GM12878 (cell line): ENCODE measurements at regions not wholly inside any gene's neighbourhood (a gene's known extent, or its start where the extent isn't known, plus 50 kb on each side); places are given as distances from the start of the nearest gene placed in this dataset.
A peak's percentile ranks its signal among the peaks of the same experiment; 100 is the strongest.

ENCODE experiments used
- BACH1 ChIP-seq: fragments of 450-650 bp; IDR thresholded peaks from 2 replicates; pipeline ENCODE4 v1.6.1; 2017; ENCODE audit warnings: mild to moderate bottlenecking, borderline replicate concordance
- BRCA1 ChIP-seq: IDR thresholded peaks from 2 replicates; pipeline ENCODE4 v1.6.1; 2011; ENCODE audit warnings: low read depth, low read length, improper control_type of control experiment
- GATAD2B ChIP-seq: fragments of 450-650 bp; conservative IDR thresholded peaks from 2 replicates; pipeline ENCODE4 v1.6.1; 2017; ENCODE audit warnings: low read depth, mild to moderate bottlenecking, moderate library complexity
- HDAC2 ChIP-seq: fragments of 200-600 bp; sonication (generic); IDR thresholded peaks from 2 replicates; pipeline ENCODE4 v1.6.1; 2017
- HDAC6 ChIP-seq: fragments of 200-600 bp; sonication (generic); IDR thresholded peaks from one replicate; pipeline ENCODE4 v1.8.0; 2017; ENCODE audit warnings: antibody characterized with exemption; ENCODE audit not compliant: unreplicated experiment
- KLF5 ChIP-seq: fragments of 450-650 bp; IDR thresholded peaks from 2 replicates; pipeline ENCODE4 v1.6.1; 2014; ENCODE audit warnings: mild to moderate bottlenecking; ENCODE audit not compliant: partially characterized antibody
- MEF2B ChIP-seq: fragments of 450-650 bp; IDR thresholded peaks from 2 replicates; pipeline ENCODE4 v1.6.1; 2018; ENCODE audit warnings: mild to moderate bottlenecking, moderate library complexity; ENCODE audit not compliant: partially characterized antibody, poor library complexity, severe bottlenecking
- MTA2 ChIP-seq: fragments of 450-650 bp; IDR thresholded peaks from 2 replicates; pipeline ENCODE4 v1.6.1; 2016; ENCODE audit warnings: low read depth, mild to moderate bottlenecking, moderate library complexity
- MTA3 ChIP-seq: IDR thresholded peaks from 2 replicates; pipeline ENCODE4 v1.6.1; 2012; ENCODE audit warnings: low read length, inconsistent platforms, borderline replicate concordance
- MXI1 ChIP-seq: fragments of 150-350 bp; IDR thresholded peaks from 2 replicates; pipeline ENCODE4 v1.6.1; 2011; ENCODE audit warnings: low read depth, mild to moderate bottlenecking, inconsistent platforms, low read length, improper control_type of control experiment
- MYC ChIP-seq: IDR thresholded peaks from 2 replicates; pipeline ENCODE4 v1.6.1; 2011; ENCODE audit warnings: mild to moderate bottlenecking, low read length, moderate library complexity, inconsistent platforms; ENCODE audit not compliant: insufficient read depth, insufficient replicate concordance, insufficient read length, severe bottlenecking
- NFIC ChIP-seq: IDR thresholded peaks from 2 replicates; pipeline ENCODE4 v1.6.1; 2012; ENCODE audit warnings: low read depth, mild to moderate bottlenecking, inconsistent platforms, low read length, moderate library complexity
- NFYA ChIP-seq: IDR thresholded peaks from 2 replicates; pipeline ENCODE4 v1.6.1; 2011; ENCODE audit warnings: low read depth, mild to moderate bottlenecking, low read length, improper control_type of control experiment, borderline replicate concordance
- NR2F1 ChIP-seq: fragments of 450-650 bp; conservative IDR thresholded peaks from 2 replicates; pipeline ENCODE4 v1.6.1; 2017; ENCODE audit warnings: mild to moderate bottlenecking
- NRF1 ChIP-seq: conservative IDR thresholded peaks from 2 replicates; pipeline ENCODE4 v1.6.1; 2011; ENCODE audit warnings: mild to moderate bottlenecking, low read depth, low read length, improper control_type of control experiment
- RB1 ChIP-seq: fragments of 450-650 bp; formaldehyde crosslinking; IDR thresholded peaks from 2 replicates; pipeline ENCODE4 v1.6.1; 2017; ENCODE audit warnings: mild to moderate bottlenecking, borderline replicate concordance
- SUPT20H ChIP-seq: IDR thresholded peaks from 2 replicates; pipeline ENCODE4 v1.6.1; 2011; ENCODE audit warnings: low read depth, mild to moderate bottlenecking, low read length, moderate library complexity, borderline replicate concordance; ENCODE audit not compliant: control insufficient read depth
- TCF12 ChIP-seq: IDR thresholded peaks from 2 replicates; pipeline ENCODE4 v1.6.1; 2011; ENCODE audit warnings: low read depth, mild to moderate bottlenecking, low read length
- YY1 ChIP-seq: IDR thresholded peaks from 2 replicates; pipeline ENCODE4 v1.6.1; 2011; ENCODE audit warnings: low read depth, mild to moderate bottlenecking, low read length
- ZNF24 ChIP-seq: fragments of 450-650 bp; IDR thresholded peaks from 2 replicates; pipeline ENCODE4 v1.6.1; 2017; ENCODE audit warnings: antibody characterized with exemption, mild to moderate bottlenecking
- TF ChIP-seq, protein P1 (sequence below): fragments of 450-650 bp; IDR thresholded peaks from 2 replicates; pipeline ENCODE4 v1.6.1; 2017; ENCODE audit warnings: mild to moderate bottlenecking, moderate library complexity
- TF ChIP-seq, protein P2 (sequence below): fragments of 450-650 bp; IDR thresholded peaks from 2 replicates; pipeline ENCODE4 v1.6.1; 2016; ENCODE audit warnings: mild to moderate bottlenecking

DNA sequence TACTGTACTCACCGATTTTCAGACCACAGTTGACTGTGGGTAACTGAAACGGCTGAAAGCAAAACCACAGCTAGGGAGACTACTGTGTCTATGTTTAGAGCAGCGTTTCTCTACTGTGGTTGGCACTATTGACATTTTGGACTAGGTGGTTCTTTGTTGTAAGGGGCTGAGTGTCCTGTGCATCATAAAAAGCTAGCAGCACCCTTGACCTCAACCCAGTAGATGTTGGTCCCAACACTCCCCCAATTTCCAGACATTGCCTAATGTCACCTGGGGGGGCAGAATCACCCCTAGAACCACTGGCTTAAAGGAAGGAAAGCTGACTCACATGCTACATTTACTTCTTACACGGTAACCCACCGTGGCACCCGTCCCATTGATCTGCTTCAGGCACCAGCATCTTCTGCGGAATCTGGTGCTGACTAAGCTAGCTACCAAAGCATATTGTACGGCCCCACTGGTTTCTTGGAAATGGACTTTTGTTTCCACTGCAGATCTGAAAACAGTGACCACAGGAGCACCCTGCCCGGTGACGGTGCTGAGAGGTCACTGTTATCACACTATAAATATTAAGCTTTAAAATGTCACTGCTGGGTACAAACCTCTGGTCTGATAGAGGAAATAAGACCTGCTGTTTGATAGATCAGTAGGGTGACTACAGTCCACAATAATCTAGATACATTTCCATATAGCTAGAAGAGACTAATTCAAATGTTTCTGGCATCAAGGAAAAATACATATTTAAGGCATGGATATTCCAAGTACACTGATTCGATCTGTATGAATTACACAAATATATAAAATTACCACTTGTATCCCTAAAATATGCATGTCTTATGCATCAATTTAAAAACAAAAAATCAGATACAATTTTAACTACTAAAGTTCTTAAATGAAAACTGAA lies 151.4 kb downstream of the HSD17B3 start (continued):
- 0 out of 2 replicates have a peak, but pooled peaks have one; percentile 39 for TF ChIP-seq MTA3
- no peak for TF ChIP-seq GATAD2B
- TF ChIP-seq, protein P1, sequence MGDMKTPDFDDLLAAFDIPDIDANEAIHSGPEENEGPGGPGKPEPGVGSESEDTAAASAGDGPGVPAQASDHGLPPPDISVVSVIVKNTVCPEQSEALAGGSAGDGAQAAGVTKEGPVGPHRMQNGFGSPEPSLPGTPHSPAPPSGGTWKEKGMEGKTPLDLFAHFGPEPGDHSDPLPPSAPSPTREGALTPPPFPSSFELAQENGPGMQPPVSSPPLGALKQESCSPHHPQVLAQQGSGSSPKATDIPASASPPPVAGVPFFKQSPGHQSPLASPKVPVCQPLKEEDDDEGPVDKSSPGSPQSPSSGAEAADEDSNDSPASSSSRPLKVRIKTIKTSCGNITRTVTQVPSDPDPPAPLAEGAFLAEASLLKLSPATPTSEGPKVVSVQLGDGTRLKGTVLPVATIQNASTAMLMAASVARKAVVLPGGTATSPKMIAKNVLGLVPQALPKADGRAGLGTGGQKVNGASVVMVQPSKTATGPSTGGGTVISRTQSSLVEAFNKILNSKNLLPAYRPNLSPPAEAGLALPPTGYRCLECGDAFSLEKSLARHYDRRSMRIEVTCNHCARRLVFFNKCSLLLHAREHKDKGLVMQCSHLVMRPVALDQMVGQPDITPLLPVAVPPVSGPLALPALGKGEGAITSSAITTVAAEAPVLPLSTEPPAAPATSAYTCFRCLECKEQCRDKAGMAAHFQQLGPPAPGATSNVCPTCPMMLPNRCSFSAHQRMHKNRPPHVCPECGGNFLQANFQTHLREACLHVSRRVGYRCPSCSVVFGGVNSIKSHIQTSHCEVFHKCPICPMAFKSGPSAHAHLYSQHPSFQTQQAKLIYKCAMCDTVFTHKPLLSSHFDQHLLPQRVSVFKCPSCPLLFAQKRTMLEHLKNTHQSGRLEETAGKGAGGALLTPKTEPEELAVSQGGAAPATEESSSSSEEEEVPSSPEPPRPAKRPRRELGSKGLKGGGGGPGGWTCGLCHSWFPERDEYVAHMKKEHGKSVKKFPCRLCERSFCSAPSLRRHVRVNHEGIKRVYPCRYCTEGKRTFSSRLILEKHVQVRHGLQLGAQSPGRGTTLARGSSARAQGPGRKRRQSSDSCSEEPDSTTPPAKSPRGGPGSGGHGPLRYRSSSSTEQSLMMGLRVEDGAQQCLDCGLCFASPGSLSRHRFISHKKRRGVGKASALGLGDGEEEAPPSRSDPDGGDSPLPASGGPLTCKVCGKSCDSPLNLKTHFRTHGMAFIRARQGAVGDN, result no peak
- TF ChIP-seq, protein P2, sequence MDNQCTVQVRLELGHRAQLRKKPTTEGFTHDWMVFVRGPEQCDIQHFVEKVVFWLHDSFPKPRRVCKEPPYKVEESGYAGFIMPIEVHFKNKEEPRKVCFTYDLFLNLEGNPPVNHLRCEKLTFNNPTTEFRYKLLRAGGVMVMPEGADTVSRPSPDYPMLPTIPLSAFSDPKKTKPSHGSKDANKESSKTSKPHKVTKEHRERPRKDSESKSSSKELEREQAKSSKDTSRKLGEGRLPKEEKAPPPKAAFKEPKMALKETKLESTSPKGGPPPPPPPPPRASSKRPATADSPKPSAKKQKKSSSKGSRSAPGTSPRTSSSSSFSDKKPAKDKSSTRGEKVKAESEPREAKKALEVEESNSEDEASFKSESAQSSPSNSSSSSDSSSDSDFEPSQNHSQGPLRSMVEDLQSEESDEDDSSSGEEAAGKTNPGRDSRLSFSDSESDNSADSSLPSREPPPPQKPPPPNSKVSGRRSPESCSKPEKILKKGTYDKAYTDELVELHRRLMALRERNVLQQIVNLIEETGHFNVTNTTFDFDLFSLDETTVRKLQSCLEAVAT, result peak; percentile 55; the same call in 1 of the 2 replicates
- no peak for TF ChIP-seq RB1
- no peak for TF ChIP-seq HDAC2
- no peak for TF ChIP-seq SUPT20H
- no peak for TF ChIP-seq BACH1
- no peak for TF ChIP-seq ZNF24
- TF ChIP-seq MEF2B, result peak; percentile 84
- TF ChIP-seq YY1, result no peak
- TF ChIP-seq HDAC6, result no peak
- peak; percentile 60 for TF ChIP-seq MTA2
- 0 out of 2 replicates have a peak, but pooled peaks have one; percentile 30 for TF ChIP-seq NFIC
- no peak for TF ChIP-seq NRF1
- no peak for TF ChIP-seq BRCA1
- no peak for TF ChIP-seq MYC
- no peak for TF ChIP-seq KLF5
- peak; percentile 84 for TF ChIP-seq NR2F1
- no peak for TF ChIP-seq NFYA
- no peak for TF ChIP-seq MXI1
- no peak for TF ChIP-seq TCF12
